IMR-90 (cell line): ENCODE measurements at regions not wholly inside any gene's neighbourhood (a gene's known extent, or its start where the extent isn't known, plus 50 kb on each side); places are given as distances from the start of the nearest gene placed in this dataset.
"Not testable (repeated sequence)": the region's sequence is repeated elsewhere in the genome, so short reads cannot be mapped to it uniquely, and the experiment has no call there.

Experiments used
- ATAC-seq: fragments of 200-7000 bp; cut with Tn5 transposase; 2 replicates; pipeline ENCODE4 v1.9.1; 2020; ENCODE audit warnings: low read depth, mild to moderate bottlenecking, moderate library complexity
- BruUV-seq: library from RNA; stranded (reverse); fragments of 400-500 nt; replicated peaks from 2 replicates; lab custom pipeline; 2021; lab: Mats Ljungman, UMichigan
- CTCF ChIA-PET: fragments of 300-600 bp; formaldehyde crosslinking; extraction: SDS; loops from one replicate; lab custom pipeline; 2021; ENCODE audit warnings: antibody characterized with exemption; lab: Yijun Ruan, JAX
- POLR2A ChIA-PET: fragments of 300-600 bp; sonication (Branson Sonifier 250); formaldehyde crosslinking; loops from one replicate; lab custom pipeline; 2022; ENCODE audit warnings: antibody characterized with exemption; ENCODE audit not compliant: unreplicated experiment; lab: Charles Lee
- DNase-seq: peaks from one replicate; pipeline ENCODE4 v3.0.0; 2013
- H2AFZ ChIP-seq: replicated peaks from 2 replicates; pipeline ENCODE3; 2013; ENCODE audit warnings: low read length, mild to moderate bottlenecking; ENCODE audit not compliant: poor library complexity
- H2AK5ac ChIP-seq: 2 replicates; pipeline ENCODE4 v1.6.1; 2013; ENCODE audit warnings: low read depth, low read length, inconsistent platforms
- H2AK9ac ChIP-seq: replicated peaks from 2 replicates; pipeline ENCODE3; 2013; ENCODE audit warnings: mild to moderate bottlenecking, low read depth, low read length, moderate library complexity; ENCODE audit not compliant: poor library complexity
- H2BK120ac ChIP-seq: 2 replicates; pipeline ENCODE4 v1.6.1; 2013; ENCODE audit warnings: low read depth, low read length, inconsistent platforms
- H2BK15ac ChIP-seq: 3 replicates; pipeline ENCODE4 v1.6.1; 2013; ENCODE audit warnings: low read depth, low read length, inconsistent platforms
- H2BK20ac ChIP-seq: 2 replicates; pipeline ENCODE4 v1.6.1; 2013; ENCODE audit warnings: low read depth, mild to moderate bottlenecking, inconsistent platforms, low read length, moderate library complexity
- H2BK5ac ChIP-seq: 2 replicates; pipeline ENCODE4 v1.6.1; 2013; ENCODE audit warnings: mild to moderate bottlenecking, low read depth, low read length, inconsistent platforms; ENCODE audit not compliant: poor library complexity, severe bottlenecking
- H3K14ac ChIP-seq: replicated peaks from 2 replicates; pipeline ENCODE4 v1.6.1; 2013; ENCODE audit warnings: low read depth, low read length, inconsistent platforms
- H3K18ac ChIP-seq: 2 replicates; pipeline ENCODE4 v1.6.1; 2013; ENCODE audit warnings: low read depth, low read length, control low read depth
- H3K23ac ChIP-seq: 2 replicates; pipeline ENCODE4 v1.6.1; 2013; ENCODE audit warnings: low read depth, low read length, inconsistent platforms
- H3K27ac ChIP-seq: 2 replicates; pipeline ENCODE4 v1.5.1; 2013; ENCODE audit warnings: mild to moderate bottlenecking, control low read depth, low read length; ENCODE audit not compliant: insufficient read depth
- H3K27me3 ChIP-seq: 2 replicates; pipeline ENCODE4 v1.6.1; 2013; ENCODE audit warnings: low read length; ENCODE audit not compliant: control insufficient read depth, insufficient read depth
- H3K36me3 ChIP-seq: 2 replicates; pipeline ENCODE4 v1.6.1; 2013; ENCODE audit warnings: low read length, mixed read lengths; ENCODE audit not compliant: control insufficient read depth, insufficient read depth
- H3K4ac ChIP-seq: 2 replicates; pipeline ENCODE4 v1.6.1; 2013; ENCODE audit warnings: low read depth, low read length, inconsistent platforms
- H3K4me1 ChIP-seq: 2 replicates; pipeline ENCODE4 v1.6.1; 2013; ENCODE audit warnings: low read length, mixed read lengths; ENCODE audit not compliant: control insufficient read depth, insufficient read depth
- H3K4me2 ChIP-seq: 2 replicates; pipeline ENCODE4 v1.6.1; 2013; ENCODE audit warnings: low read depth, mild to moderate bottlenecking, control low read depth, low read length, moderate library complexity
- H3K4me3 ChIP-seq: 2 replicates; pipeline ENCODE4 v1.5.1; 2013; ENCODE audit warnings: low read depth, mild to moderate bottlenecking, control low read depth, low read length, moderate library complexity; ENCODE audit not compliant: insufficient read depth
- H3K56ac ChIP-seq: 2 replicates; pipeline ENCODE4 v1.6.1; 2013; ENCODE audit warnings: low read length, inconsistent platforms; ENCODE audit not compliant: insufficient read depth; ENCODE audit errors: extremely low read depth
- H3K79me1 ChIP-seq, 2 experiments: 2 replicates each; pipeline ENCODE4 v1.6.1; 2013; ENCODE audit warnings: low read length in 2 of 2, inconsistent platforms in 1 of 2, low read depth in 1 of 2
- H3K9ac ChIP-seq: 2 replicates; pipeline ENCODE4 v1.6.1; 2013; ENCODE audit warnings: low read depth, low read length, control low read depth
- H3K9me1 ChIP-seq: 2 replicates; pipeline ENCODE4 v1.6.1; 2013; ENCODE audit warnings: low read length, inconsistent platforms; ENCODE audit not compliant: insufficient read depth
- H3K9me3 ChIP-seq: 2 replicates; pipeline ENCODE4 v1.6.1; 2013; ENCODE audit warnings: low read length; ENCODE audit not compliant: control insufficient read depth, insufficient read depth
- H4K20me1 ChIP-seq: 2 replicates; pipeline ENCODE4 v1.6.1; 2013; ENCODE audit warnings: low read length, inconsistent platforms; ENCODE audit not compliant: insufficient read depth
- H4K5ac ChIP-seq: 2 replicates; pipeline ENCODE4 v1.6.1; 2013; ENCODE audit warnings: mild to moderate bottlenecking, low read depth, low read length, control low read depth
- H4K8ac ChIP-seq, 2 experiments: 2 replicates each; pipeline ENCODE4 v1.6.1; 2013; ENCODE audit warnings: low read depth in 2 of 2, low read length in 2 of 2, control low read depth in 1 of 2, inconsistent platforms in 1 of 2
- H4K91ac ChIP-seq: 2 replicates; pipeline ENCODE4 v1.6.1; 2013; ENCODE audit warnings: low read depth, low read length, inconsistent platforms; ENCODE audit not compliant: insufficient read depth
- WGBS, 2 experiments: methylation state at CpG; one replicate each; pipeline versions ENCODE4 v1.1.5 to v1.1.7; 2013; ENCODE audit warnings: missing lambda C conversion rate in 2 of 2; ENCODE audit not compliant: insufficient read length in 1 of 2; ENCODE audit errors: extremely low coverage in 2 of 2; 5-methylcytosine and 5-hydroxymethylcytosine counted together
- dilution Hi-C: fragments of 300-500 bp; cut with HindIII; formaldehyde crosslinking; loops from one replicate; pipeline ENCODE4 v1.14.3; 2018; ENCODE audit warnings: low sequenced_read_pairs; ENCODE audit not compliant: unreplicated experiment
- in situ Hi-C: fragments of 300-500 bp; cut with MboI; formaldehyde crosslinking; loops from 3 replicates; pipeline ENCODE4 v1.14.3; 2019; ENCODE audit warnings: low sequenced_read_pairs, inconsistent platforms, mixed read lengths
- intact Hi-C: fragments of 100-400 bp; cut with micrococcal nuclease; formaldehyde crosslinking; loops from 2 replicates; pipeline ENCODE4 v1.10.0; 2022

- H3K27me3 ChIP-seq, H3K18ac ChIP-seq, BruUV-seq, H4K5ac ChIP-seq, H3K9ac ChIP-seq, intact Hi-C loops, H3K79me1 ChIP-seq, H2BK20ac ChIP-seq, H4K91ac ChIP-seq, H3K9me1 ChIP-seq, H3K4me2 ChIP-seq, CTCF ChIA-PET, H3K27ac ChIP-seq, H2BK15ac ChIP-seq, H3K4ac ChIP-seq, H2AK9ac ChIP-seq, H4K8ac ChIP-seq, H3K36me3 ChIP-seq, H3K23ac ChIP-seq, H3K9me3 ChIP-seq, H2AK5ac ChIP-seq, DNase-seq, POLR2A ChIA-PET, in situ Hi-C loops, H2BK5ac ChIP-seq, H4K20me1 ChIP-seq, H2AFZ ChIP-seq, H3K56ac ChIP-seq, H2BK120ac ChIP-seq, ATAC-seq, H3K14ac ChIP-seq, H3K4me3 ChIP-seq, H3K4me1 ChIP-seq, dilution Hi-C loops: not testable (repeated sequence)
- WGBS, 2 experiments = 38% methylated on average over 1 of the region's 3 CpGs; no CpG with 5 or more reads in 1 of the 2 experiments
These were observed 213.6 kb downstream of the POTEM start for GRCh38 chr14:19180881-19181280.

GRCh38 chr14:19195146-19195545 is 227.9 kb downstream of the POTEM start:
- dilution Hi-C loops, H3K56ac ChIP-seq, H3K4me3 ChIP-seq, H3K4me2 ChIP-seq, H2BK5ac ChIP-seq, intact Hi-C loops, H2BK15ac ChIP-seq, DNase-seq, ATAC-seq, H3K9ac ChIP-seq, H2AFZ ChIP-seq, H3K4ac ChIP-seq, H4K8ac ChIP-seq, H2AK5ac ChIP-seq, H3K9me1 ChIP-seq, H3K36me3 ChIP-seq, H2BK120ac ChIP-seq, H2BK20ac ChIP-seq, BruUV-seq, H3K4me1 ChIP-seq, H3K79me1 ChIP-seq, H3K18ac ChIP-seq, H3K23ac ChIP-seq, H3K27ac ChIP-seq, POLR2A ChIA-PET, CTCF ChIA-PET, H2AK9ac ChIP-seq, H4K91ac ChIP-seq, in situ Hi-C loops, H4K20me1 ChIP-seq, H3K27me3 ChIP-seq, H3K14ac ChIP-seq, H4K5ac ChIP-seq: not testable (repeated sequence)
- WGBS, 2 experiments = no CpG with 5 or more reads among the region's 4 CpGs
- peaks cover 17% of the 10 kb centered on the region for H3K9me3 ChIP-seq
